ENCODE measurements at regions not wholly inside any gene's neighbourhood (a gene's known extent, or its start where the extent isn't known, plus 50 kb on each side); places are given as distances from the start of the nearest gene placed in this dataset.

DNA sequence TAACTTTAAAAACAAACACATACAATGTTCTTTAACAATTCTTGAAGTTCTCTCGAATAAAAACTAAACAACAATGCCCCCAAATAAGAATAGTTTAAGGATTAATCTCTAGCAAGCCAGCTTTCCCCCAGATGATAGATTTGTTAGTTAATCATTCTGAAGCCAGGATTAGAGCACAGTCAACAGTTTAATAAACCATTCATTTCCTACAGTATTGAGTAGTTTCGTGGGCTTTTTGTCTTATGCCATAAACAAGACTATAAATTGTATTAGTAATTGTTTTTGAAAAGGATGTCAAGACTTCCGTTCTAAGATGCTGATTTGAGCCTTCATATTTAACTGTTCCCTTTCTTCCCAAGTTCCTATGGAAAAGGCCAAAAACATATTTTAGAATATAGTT, 136.6 kb downstream of the PIK3R1 start:
- TF ChIP-seq CTCF (IDR thresholded peaks at IDR 0.05) = no peak
- no peak for TF ChIP-seq EZH2 (IDR thresholded peaks at IDR 0.05; ENCODE audit: borderline replicate concordance, insufficient read depth, low read depth, low read length, poor library complexity, severe bottlenecking)
